ENCODE measurements at regions not wholly inside any gene's neighbourhood (a gene's known extent, or its start where the extent isn't known, plus 50 kb on each side); places are given as distances from the start of the nearest gene placed in this dataset.

DNA sequence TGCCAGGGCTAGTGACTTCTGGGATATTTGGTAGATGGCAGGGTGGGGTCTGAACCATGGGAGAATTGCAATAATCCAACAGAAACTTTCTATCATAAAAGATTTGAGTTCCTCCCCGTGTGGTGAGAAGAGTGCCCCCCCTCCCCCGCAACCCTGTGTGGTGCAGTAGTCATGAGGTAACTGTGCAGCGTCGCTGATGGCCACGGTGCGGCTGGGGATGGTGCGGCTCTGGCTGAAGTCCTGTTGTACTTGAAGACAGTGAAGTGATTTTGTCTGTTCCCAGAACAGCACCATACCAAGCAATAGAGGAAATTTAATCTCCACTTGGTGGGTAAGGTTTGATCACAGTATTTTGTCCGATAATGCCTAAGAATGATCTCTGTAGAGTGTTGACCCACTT, 654.8 kb upstream of the POU3F2 start:
- no peak for DNase-seq

DNA sequence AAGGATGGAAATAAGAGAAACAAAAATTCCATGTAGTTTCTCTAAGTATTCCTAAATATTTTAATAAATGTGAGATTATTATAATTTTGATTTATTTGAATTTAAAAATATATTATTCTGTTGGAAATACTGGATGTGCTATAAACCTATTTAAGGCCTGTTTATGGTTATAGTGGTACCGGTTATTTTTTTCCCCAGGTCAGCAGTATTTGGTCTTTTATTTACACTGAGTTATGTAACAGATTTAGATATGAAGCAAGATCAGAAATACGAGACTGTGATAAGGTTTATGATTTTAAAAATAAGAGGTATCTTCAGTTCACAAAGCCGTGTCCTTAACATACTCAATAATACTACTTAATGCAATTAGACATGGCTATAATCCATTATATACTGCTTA, 634.3 kb upstream of the POU3F2 start:
- no peak for DNase-seq

DNA sequence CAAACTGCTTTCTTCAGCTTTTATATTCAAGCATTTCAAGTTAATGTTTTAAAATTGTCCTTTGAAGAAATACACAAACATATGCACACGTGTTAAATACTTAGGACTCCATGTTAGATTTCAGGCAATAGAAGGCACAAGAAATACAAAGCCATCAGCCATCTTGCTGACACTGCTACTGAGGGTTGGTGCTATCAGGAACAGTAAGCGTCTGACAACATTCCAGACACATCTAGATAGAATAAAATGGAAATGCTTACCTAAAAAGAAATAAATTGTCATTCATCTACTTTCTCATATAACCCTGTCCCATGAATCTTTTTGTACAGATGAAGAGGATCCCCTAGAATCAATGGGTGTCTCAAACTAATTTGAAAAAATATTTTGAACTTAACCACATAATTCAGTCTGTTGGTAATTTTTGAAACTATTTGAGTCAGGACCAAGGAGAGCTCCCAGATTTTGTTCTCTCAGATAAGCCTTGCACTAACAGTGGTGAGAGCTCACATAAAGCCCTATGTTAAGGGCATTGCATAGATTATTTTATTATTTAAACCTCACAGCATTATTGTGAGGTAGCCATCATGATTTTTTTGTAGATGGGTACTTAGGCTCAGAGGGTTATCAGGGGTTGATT, 631.1 kb upstream of the POU3F2 start:
- no peak for DNase-seq

- DNase-seq: no peak
These were observed 621.9 kb upstream of the POU3F2 start for GRCh38 chr6:98212468-98212867.

DNA sequence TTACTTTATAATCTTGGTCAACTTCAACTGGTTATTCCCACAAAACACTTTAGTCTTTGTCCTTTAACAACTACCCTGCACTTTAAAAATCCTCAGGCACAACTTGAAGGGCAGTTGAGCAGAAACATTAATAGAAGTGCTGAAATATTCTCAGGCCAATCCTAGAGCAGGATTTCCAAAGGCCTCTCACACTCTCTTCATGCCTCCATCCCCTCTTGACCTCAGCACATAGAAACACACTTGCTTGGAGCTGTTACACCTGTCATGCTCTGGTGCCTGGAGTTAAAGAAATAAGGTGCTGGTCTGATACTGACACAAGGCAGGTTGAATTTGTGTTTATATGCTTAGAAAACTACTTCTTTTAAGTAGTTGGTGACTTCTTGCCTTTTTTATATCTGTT, 618.8 kb upstream of the POU3F2 start:
- DNase-seq: no peak

DNA sequence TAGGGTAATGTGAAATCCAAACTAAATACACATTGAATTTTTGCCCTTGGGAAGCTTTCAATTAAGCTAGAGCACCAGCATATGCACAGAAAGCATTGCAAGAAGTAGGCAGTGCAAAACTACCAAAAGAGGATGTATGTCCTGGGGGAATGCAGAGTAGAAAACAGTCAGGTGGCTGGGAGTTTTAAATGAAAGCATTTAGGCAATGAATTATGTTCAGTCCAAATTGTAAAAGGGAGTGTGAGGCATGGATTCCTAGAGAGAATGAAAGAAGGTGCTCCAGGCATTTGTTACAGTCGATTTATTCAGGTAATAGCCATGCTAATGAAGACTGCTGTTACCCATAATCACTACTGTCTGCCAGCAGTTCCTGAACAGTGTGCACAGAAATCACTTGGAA, 604.1 kb upstream of the POU3F2 start:
- DNase-seq: no peak

- no peak for DNase-seq
These were observed 595.3 kb upstream of the POU3F2 start for GRCh38 chr6:98239057-98239456.

DNA sequence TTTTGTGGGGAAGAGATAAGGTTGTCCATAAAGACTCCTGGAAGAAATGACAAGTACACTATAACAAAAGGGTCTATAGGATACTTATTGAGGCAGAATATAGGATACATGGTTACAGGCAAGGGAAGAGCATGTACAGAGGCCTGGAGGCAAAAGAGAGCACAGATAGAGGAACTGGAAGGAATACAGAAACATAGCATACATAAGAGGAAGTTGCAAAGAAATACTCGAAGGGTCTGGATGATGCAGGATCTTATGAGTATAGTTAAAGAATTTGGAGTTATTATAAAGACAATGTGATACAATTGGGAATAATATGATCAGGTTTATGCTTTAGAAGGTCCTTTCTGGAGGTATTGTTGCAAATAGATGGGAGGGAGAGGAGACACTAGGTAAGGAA, 592.7 kb upstream of the POU3F2 start:
- peak in 1 of 4 experiments; percentile 0 for DNase-seq

DNA sequence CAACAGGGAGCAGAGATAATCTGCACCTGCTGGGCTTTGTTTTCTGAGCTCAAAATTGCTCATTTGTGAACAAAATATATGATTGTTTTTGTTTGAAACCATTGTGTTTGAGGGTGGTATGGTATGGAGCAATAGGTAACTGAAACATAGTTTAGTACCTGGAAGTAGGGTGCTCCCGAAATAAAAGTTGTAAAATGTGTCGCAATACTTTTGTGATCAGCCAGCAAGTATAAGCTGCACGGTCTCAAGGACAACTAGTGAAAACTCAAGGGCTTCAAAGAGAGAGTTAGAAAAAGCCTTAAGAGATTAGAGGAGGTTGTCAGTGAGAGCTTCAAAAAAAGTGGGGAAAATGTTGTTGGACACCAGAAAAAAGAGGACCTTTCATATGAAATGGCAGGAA, 579.8 kb upstream of the POU3F2 start:
- DNase-seq: no peak

DNA sequence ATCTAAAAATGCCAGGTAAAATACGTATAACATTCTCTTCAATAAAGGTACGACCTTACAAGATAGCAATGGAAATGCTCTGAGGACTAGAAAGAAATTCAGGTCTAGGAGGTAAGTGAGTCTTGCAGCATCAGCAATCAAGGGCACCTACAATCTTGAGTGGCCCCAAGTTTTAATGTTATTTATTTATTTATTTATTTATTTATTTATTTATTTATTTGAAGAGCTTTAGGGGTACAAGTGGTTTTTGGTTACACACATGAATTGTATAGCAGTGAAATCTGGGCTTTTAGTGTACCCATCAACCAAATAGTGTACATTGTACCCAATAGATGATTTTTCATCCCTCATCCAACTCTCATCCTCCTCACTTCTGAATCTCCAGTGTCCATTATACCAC, 574.0 kb upstream of the POU3F2 start:
- no peak for DNase-seq

- DNase-seq: no peak
These were observed 562.3 kb upstream of the POU3F2 start for GRCh38 chr6:98272060-98272459.

GRCh38 chr6:98274691-98275090, 559.7 kb upstream of the POU3F2 start:
- DNase-seq: no peak

DNA sequence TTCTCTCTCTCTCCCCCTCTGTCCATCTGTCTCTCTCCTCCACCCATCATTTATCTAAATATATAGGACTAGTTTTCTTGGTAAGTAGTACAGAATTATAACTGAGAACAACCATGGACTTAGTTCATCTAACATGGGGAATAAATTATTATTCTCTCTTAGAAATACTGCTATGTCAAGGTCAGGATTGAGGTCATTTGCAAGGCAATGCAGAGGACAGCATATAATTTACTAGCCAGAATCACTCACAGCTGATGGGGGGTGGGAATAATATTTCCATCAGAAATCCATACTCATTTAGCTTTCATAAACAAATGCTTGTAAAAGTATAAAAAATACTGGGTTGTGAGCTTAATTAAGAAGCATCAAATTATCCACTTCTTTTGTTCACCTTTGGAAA, 553.9 kb upstream of the POU3F2 start:
- no peak for DNase-seq

GRCh38 chr6:98286620-98287019, 547.8 kb upstream of the POU3F2 start:
- no peak for DNase-seq

DNA sequence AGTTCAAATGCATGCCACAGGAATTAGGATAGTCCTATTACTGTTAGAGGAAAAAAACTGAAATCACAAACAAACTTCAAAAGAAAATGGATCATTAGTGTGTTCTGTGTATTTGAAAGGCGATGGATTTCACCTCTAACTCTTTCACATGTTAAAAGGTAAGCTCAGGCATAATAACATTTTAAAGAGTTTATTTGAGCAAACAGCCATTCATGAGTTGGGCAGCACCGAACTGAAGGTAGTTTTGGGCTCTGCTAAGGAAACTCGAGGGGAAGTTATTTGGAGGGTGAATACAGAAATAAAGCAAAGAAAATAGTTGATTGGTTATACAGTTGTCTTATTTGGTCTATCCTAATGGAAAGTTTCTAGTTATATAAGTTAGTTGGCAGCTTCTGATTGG, 546.5 kb upstream of the POU3F2 start:
- DNase-seq: no peak

GRCh38 chr6:98292810-98293209, 541.6 kb upstream of the POU3F2 start:
- no peak for DNase-seq

GRCh38 chr6:98295515-98296175, 538.7 kb upstream of the POU3F2 start:
- no peak for DNase-seq

- no peak for DNase-seq
These were observed 525.8 kb upstream of the POU3F2 start for GRCh38 chr6:98308564-98308963.

DNA sequence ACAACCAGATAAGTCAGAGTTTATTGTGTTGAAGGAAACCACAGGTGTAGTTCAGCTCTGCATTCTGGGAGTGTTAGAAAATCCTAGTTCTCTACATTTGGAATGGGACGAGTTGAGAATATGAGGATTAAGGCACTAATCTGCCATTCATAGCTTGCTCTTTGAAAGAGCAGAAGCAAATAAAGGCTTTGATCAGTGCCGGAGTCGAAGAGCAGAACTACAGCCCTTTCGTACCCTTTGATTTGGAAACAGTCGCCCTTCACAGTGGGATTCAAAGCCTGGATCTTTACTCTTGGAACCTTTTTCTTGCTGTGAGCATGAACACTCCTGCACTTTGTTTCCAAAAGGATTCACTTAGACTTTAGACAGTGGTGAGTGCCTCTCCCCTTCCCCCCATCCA, 523.9 kb upstream of the POU3F2 start:
- DNase-seq: no peak

DNA sequence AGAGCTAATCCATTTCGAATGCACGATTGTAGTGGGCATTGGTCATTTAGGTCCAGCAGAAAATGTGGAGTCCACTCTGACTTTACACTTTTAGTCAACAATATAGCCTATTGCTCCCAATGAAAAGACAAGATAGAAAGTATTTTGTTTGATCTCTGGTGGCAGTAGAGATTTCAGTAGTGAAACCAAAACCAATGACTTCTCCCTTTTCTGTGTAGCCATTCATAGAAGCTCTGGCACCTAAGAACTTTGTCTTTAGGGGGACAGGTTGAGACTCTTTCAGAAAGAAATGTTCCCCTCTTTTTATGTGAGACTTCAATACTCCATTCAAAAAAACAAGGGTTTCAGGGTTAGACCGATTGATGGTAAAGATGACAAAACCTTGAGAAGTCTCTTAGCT, 510.8 kb upstream of the POU3F2 start:
- no peak for DNase-seq

GRCh38 chr6:98324446-98324845, 509.9 kb upstream of the POU3F2 start:
- DNase-seq: no peak

DNA sequence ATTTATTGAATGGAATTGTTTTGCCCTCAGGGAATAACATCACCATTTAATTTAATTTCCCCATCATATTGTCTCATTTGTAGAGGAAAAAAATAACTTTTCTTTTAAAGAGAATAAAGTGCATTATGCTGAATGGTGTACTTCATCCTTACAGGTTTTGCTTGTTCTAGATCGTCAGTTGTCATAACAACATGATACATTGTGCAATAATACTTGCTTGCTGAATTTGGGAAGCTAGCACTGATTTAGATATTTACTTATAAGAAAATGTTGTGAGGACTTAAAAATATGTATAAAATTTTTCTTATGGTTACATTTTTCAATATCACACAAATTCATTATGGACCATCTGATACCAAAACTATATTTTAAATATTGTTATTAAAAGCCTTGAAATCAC, 509.0 kb upstream of the POU3F2 start:
- DNase-seq: no peak

- DNase-seq: no peak
These were observed 501.1 kb upstream of the POU3F2 start for GRCh38 chr6:98333273-98333672.

- no peak for DNase-seq
These were observed 498.8 kb upstream of the POU3F2 start for GRCh38 chr6:98335594-98335993.

DNA sequence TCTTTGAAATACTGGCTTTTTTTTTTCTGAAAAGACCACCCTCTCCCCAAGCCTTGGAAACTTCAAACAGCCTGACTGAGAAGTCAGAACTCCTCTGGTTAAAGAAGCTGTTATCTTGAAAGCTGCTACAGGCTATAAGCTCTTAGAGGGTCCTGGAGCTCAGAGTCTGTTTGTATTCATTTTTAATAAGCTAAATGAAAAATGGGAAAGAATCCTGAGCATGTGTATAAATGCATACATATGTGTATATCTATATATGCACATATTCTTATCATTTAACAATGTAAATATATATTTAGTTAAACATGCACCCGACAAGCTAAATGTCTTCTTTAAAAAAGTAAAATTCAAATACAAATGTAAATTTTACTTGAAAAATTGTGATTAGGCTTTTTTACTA, 494.9 kb upstream of the POU3F2 start:
- DNase-seq: no peak
